ENCODE measurements at regions not wholly inside any gene's neighbourhood (a gene's known extent, or its start where the extent isn't known, plus 50 kb on each side); places are given as distances from the start of the nearest gene placed in this dataset.

- no peak for TF ChIP-seq CTCF (conservative IDR thresholded peaks at IDR 0.05 in 1 of 2, IDR thresholded peaks at IDR 0.05 in 1 of 2; ENCODE audit: low read depth in 1 of 2, low read length in 2 of 2)
- no peak for TF ChIP-seq EZH2 (IDR thresholded peaks at IDR 0.05; ENCODE audit: low read length, missing control alignments)
These were observed 424.4 kb upstream of the TBX3 start for GRCh38 chr12:115108129-115109100.

Data from fibroblast of lung (primary cell).